Stimulated activated CD4-positive, alpha-beta T cell treated with anti-CD3 and anti-CD28 coated beads, TNF-alpha, amount 100 ng/mL, for 4 hours (primary cell): ENCODE measurements at regions not wholly inside any gene's neighbourhood (a gene's known extent, or its start where the extent isn't known, plus 50 kb on each side); places are given as distances from the start of the nearest gene placed in this dataset.

Experiments
- DNase-seq, 3 experiments: peaks; one replicate each; pipeline ENCODE4 v3.0.0-alpha.2; 2020; ENCODE audit warnings: low read depth in 3 of 3

- no peak for DNase-seq
Measured at GRCh38 chr9:109945573-109945972, 165.6 kb downstream of the PALM2AKAP2 start.

DNA sequence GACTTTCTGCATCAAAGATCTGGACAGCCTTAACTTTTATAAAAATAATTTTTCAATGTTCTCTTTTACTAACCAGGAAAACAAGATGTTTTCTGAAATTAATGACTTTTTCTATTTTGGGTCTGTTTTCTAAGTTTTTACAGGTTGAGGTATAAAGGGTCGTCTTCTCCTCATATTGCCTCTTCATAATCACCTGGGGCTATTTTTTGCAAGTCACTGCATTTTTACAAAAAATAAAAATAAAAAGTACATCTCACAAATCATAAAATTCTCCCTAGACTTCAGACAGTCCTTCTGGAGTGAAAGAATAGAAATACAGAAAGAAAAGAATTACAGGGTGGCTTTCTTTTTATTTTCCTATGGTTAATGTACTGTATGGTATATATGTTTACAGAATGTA lies 168.5 kb downstream of the PALM2AKAP2 start:
- DNase-seq: no peak

DNA sequence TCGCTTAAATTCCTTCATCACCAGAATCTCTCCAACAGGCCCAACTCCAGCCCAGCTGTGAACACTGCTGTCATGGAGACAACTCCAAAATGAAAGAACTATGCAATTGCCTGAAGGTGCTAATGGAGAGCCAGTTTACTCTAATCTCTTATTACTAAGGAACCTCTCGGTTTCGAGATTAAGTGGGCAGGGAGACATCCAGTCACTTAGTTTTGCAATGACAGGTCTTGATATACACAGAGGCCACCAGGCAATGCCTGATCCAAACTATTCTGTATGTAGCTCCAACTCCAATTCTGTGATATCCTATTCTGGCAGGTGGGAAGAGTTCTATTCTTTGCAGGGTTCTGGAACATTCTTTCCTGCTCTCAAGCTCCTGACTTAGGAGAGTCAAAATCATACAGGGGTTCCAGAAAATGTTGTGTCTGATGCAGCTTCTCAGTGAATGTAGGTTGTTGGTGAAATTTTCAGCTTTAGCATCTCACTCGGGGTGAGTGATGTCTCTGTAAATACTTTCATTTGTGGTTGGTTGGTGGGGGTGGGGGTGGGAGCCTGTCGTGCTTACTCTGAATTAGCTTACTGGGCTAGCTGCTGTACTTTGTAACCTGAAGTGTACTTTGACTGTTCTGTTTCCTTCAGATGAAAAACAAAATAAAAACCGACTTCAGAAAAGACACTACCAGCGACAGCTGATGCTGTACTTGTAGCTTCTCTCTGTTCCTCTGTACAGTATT lies 170.9 kb downstream of the PALM2AKAP2 start:
- no peak for DNase-seq

DNA sequence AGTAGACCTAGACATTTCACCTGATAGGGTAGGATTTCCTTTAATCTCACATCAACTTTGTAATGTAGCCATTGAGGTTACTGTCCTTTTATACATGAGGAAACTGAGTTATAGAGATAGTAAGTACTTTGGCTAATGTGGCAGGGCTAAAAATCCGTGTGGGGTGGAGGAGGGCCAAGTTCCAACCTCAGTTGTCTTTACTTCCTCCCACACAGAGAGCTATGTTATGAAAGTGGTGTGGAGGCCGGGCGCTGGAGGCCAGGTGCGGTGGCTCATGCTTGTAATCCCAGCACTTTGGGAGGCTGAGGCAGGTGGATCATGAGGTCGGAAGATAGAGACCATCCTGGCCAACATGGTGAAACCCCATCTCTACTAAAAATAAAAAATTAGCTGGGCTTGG lies 173.3 kb downstream of the PALM2AKAP2 start:
- no peak for DNase-seq

DNA sequence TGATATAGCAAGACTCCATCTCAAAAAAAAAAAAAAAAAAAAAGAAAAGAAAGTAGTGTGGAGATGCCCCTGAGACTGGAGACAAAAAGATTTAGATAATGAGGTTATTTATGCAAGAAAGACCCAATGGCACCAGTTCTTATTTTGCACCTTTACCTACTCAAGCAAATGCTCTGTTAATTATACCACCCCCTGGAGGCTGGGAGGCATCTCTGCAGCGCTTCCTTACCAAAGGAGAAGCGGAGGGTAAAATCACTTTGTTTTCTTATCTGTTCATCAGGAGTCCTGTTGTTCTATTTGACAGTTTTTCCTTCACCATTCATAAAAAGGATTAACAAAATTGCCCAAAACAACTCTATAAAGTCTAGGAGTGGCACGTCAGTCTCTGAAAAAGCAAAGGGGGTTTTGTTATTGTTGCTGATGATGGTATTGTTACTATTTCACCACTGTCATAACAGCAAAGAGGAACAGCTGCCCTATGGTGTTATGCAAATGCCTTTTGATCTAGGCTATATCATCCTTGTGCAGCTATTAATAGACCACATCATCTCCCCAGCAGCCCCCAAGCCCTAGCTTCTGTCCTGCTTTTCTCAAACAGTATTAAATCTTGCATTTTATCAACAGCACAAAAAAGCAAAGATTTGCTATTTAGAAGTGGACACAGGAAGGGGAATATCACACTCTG lies 174.0 kb downstream of the PALM2AKAP2 start:
- DNase-seq: no peak

DNA sequence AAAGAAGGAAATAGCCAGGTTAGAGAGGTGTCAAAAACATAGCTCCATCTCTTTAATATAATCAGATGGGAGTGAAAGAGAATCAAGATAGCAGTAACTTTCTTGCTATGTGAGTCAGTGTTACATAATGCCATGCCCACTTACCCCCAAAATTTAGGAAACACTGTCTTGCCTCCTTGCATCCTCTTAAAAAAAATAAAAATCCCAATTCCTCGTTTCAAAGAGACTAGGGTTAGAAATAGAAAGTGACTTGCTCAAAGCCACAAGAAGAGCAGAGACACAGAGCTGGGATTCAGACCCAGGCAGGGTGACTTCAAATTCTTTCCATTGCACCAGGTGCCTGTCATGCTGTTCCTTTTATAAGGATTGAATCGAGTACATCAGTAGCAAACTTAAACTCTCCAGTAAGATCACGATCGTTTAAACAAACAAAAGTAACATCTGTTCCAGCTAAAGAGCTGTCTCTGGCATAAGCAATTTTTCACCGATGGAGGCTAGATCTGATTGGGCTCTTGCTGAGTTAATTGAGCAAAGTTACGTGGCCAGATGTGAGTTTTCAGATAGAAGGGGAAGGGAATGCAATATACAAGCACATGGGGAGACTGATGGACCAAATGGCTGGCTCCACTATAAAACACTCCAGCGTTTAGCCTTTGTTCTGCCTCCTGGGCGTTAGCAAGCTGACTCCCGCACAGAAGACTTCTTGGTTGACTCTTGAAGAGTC lies 176.9 kb downstream of the PALM2AKAP2 start:
- DNase-seq: no peak

DNA sequence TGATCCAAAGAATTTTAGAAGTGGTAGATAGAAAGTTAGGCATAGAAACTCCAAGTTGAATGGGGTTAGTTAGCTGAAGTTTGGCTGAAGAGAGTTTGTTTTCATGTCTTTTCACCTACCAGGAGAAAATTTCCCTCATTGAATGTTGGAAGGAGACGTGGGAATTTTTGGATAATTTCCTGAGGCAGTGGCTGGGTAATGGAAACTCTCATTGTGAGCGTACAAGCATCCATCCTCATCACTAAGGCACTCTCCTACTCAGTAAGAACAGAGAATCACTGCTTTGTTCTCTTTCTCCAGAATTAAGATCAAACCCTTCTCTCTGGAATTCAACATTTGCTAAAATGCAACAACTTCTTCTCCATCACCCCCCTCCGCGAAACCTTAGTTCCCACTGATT lies 179.7 kb downstream of the PALM2AKAP2 start:
- DNase-seq: no peak

- DNase-seq: no peak
Measured at GRCh38 chr9:109961626-109962025, 181.6 kb downstream of the PALM2AKAP2 start.

DNA sequence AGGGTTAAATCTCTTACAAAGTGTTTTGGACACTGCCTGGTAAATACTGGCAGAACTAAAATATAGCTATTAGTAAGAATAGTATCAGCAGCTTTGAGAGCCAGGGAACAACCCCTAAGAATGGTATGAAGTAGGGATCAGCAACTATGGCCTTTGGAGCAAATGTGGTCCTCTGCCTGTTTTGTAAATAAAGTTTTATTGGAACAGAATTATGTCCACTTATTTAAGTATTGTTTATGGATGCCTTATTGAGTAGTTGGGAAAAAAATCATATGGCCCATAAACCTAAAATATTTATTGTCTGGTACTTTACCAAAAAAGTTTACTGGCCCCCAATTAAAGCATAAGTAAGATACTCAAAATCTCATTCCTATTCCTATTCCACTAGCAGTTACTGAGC lies 182.2 kb downstream of the PALM2AKAP2 start:
- DNase-seq: no peak

GRCh38 chr9:109963079-109963478 lies 183.1 kb downstream of the PALM2AKAP2 start:
- no peak for DNase-seq

- no peak for DNase-seq
Measured at GRCh38 chr9:109966643-109967368, 186.8 kb downstream of the PALM2AKAP2 start.

DNA sequence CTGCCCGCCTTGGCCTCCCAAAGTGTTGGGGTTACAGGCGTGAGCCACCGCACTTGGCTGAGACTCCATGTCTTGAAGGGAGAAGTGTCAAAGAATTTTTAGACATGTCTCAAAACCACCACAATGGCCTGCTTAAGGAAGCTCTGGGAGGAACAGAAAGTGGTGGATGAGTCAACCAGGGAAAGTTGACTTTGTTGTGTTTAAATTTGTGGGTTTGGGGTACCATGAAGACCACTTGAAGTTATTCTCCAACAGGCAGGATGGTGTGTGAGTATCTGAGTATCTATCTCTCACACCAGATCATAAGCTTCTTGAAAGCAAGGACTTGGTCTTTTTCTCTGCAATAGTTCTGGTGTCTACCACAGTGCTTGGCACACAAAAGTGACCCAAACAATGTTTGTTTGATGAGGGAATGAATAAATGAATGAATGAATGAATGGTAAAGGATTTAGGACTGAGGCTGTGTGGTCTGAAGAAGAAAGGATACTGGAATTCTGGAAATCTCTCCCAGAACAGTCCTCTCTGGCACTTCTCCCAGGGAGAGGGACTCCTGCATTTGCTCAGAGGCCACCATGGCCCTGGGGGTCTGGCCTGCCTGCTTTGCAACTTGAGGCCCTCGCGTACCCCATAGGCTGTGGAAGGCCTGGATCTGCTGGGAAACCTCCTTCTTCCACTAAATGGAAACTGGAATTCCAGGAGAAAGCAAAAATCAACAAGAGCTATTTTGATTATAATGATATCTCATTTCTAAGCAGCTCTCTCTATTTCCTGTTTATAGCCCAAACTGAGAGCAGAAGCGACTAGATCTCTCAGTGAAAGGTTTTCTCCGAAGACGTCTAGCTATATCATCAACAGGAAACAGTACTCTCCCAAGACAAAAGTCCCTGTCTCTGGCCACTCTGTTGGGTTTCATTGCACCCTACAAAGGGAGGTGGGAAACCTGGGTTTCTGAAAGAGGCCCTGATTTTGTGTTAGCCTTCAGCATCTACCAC lies 187.9 kb downstream of the PALM2AKAP2 start:
- DNase-seq: no peak

GRCh38 chr9:109969011-109969410 lies 189.0 kb downstream of the PALM2AKAP2 start:
- DNase-seq: no peak

GRCh38 chr9:109969573-109970237 lies 189.7 kb downstream of the PALM2AKAP2 start:
- no peak for DNase-seq

DNA sequence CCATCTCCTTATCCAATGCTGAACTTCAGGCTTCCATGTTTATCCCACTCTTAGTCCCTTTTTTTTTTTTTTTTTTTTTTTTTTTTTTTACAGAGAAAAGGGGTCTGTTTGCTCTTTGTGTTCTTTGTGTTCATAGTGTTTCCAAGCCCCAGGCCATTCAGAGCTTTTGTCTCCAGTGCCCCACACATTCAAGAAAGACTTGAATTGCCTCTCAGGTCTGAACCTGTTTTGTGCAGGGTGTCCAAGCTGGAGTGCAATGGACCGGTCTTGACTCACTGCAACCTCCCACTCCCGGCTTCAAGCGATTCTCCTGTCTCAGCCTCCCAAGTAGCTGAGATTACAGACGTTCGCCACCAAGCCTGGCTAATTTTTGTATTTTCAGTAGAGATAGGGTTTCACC lies 191.2 kb downstream of the PALM2AKAP2 start:
- DNase-seq: no peak

GRCh38 chr9:109972026-109972882 lies 192.3 kb downstream of the PALM2AKAP2 start:
- no peak for DNase-seq

DNA sequence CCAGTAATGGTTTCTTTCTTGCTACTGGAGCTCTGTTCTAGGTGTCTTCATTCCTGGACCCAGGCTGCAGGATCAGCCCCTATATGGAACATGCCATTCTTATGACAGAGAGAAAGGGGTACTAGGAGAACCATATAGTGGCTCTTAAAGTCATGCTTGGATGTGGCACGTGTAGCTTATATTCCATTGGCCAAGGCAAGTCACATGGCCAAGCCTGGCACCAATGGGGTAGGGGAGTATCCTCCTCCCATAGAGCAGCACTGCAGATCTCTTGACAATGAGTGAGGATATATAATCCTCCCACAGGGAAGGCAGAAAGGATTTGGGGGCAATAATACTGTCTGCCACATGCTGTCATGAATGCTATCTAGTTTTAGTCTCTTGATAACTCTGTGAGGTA lies 193.3 kb downstream of the PALM2AKAP2 start:
- no peak for DNase-seq

GRCh38 chr9:109974143-109974917 lies 194.3 kb downstream of the PALM2AKAP2 start:
- DNase-seq: no peak

DNA sequence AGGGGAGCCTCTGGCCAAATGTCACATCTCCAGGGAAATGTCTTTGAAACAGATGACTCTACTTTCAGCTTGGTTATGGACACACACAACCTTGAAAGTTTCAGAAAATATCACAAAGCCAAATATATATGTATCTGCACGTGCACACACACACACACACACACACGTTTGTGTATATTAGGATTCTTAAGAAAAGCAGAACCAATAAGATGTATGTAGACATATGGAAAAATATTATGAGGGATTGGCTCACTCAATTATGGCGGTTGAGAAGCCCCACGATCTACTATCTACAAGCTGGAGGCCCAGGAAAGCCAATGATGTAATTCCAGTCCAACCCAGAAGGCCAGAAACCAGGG lies 194.9 kb downstream of the PALM2AKAP2 start:
- no peak for DNase-seq
